OCI-LY1 (cell line): ENCODE measurements at regions not wholly inside any gene's neighbourhood (a gene's known extent, or its start where the extent isn't known, plus 50 kb on each side); places are given as distances from the start of the nearest gene placed in this dataset.

Experiments
- H2AFZ ChIP-seq: fragments of 200-600 bp; sonication (generic), shearing (Covaris generic); 2 replicates; pipeline ENCODE4 v1.6.0; 2014; ENCODE audit warnings: antibody characterized with exemption, mild to moderate bottlenecking, low read length
- H3F3A ChIP-seq: fragments of 200-600 bp; sonication (generic), shearing (Covaris generic); 2 replicates; pipeline ENCODE4 v1.6.0; 2014; ENCODE audit warnings: mild to moderate bottlenecking, antibody characterized with exemption, low read length, moderate library complexity; ENCODE audit not compliant: insufficient read depth
- H3K27ac ChIP-seq: fragments of 200-600 bp; sonication (generic); 2 replicates; pipeline ENCODE4 v1.5.1; 2014; ENCODE audit warnings: low read length, mixed run types, mild to moderate bottlenecking, low read depth; ENCODE audit not compliant: poor library complexity, severe bottlenecking
- H3K27me3 ChIP-seq: fragments of 200-600 bp; sonication (generic); 2 replicates; pipeline ENCODE4 v1.6.0; 2014; ENCODE audit warnings: antibody characterized with exemption, mild to moderate bottlenecking, low read length, moderate library complexity; ENCODE audit not compliant: insufficient read depth
- H3K36me3 ChIP-seq: fragments of 200-600 bp; sonication (generic); 2 replicates; pipeline ENCODE4 v1.6.1; 2014; ENCODE audit warnings: mild to moderate bottlenecking, antibody characterized with exemption, low read length, moderate library complexity, mixed read lengths; ENCODE audit not compliant: insufficient read depth
- H3K4me1 ChIP-seq: fragments of 200-600 bp; sonication (generic); 2 replicates; pipeline ENCODE4 v1.5.1; 2014; ENCODE audit warnings: mild to moderate bottlenecking, low read length, moderate library complexity; ENCODE audit not compliant: insufficient read depth, severe bottlenecking
- H3K4me2 ChIP-seq: fragments of 200-600 bp; sonication (generic), shearing (Covaris generic); 2 replicates; pipeline ENCODE4 v1.6.1; 2014; ENCODE audit warnings: low read length
- H3K4me3 ChIP-seq: fragments of 200-600 bp; sonication (generic); 2 replicates; pipeline ENCODE4 v1.5.1; 2014; ENCODE audit warnings: low read length, low read depth, mild to moderate bottlenecking, mixed read lengths; ENCODE audit not compliant: poor library complexity, severe bottlenecking
- H3K79me2 ChIP-seq: fragments of 200-600 bp; shearing (Covaris generic); 2 replicates; pipeline ENCODE4 v1.6.1; 2016; ENCODE audit warnings: mixed run types, low read length, mixed read lengths; ENCODE audit not compliant: insufficient read depth
- H3K9ac ChIP-seq: fragments of 200-600 bp; sonication (generic), shearing (Covaris generic); 2 replicates; pipeline ENCODE4 v1.6.1; 2014; ENCODE audit warnings: mild to moderate bottlenecking, low read length, mixed read lengths
- H3K9me2 ChIP-seq: fragments of 200-600 bp; sonication (generic), shearing (Covaris generic); 2 replicates; pipeline ENCODE4 v1.6.1; 2014; ENCODE audit warnings: low read depth, mild to moderate bottlenecking, low read length, mixed read lengths
- H3K9me3 ChIP-seq: fragments of 200-600 bp; shearing (Covaris generic); 2 replicates; pipeline ENCODE4 v1.6.1; 2014; ENCODE audit warnings: low read length, mixed read lengths
- H4K20me1 ChIP-seq: fragments of 200-600 bp; sonication (generic), shearing (Covaris generic); 2 replicates; pipeline ENCODE4 v1.6.0; 2016; ENCODE audit warnings: mild to moderate bottlenecking, low read length; ENCODE audit not compliant: insufficient read depth
- EZH2 ChIP-seq: fragments of 200-600 bp; sonication (generic), shearing (Covaris generic); IDR thresholded peaks from 2 replicates; pipeline ENCODE4 v1.8.0; 2017; ENCODE audit warnings: borderline replicate concordance, mixed run types, mild to moderate bottlenecking, antibody characterized with exemption, low read length, moderate library complexity, mixed read lengths
- TF ChIP-seq, protein P1 (sequence below): fragments of 200-600 bp; sonication (generic), shearing (Covaris generic); IDR thresholded peaks from 2 replicates; pipeline ENCODE4 v1.5.1; 2017; ENCODE audit warnings: mild to moderate bottlenecking, antibody characterized with exemption, low read length, moderate library complexity, mixed read lengths

GRCh38 chr14:97891515-97891914 is 1094.3 kb downstream of the VRK1 start:
- Histone ChIP-seq H3F3A (no peaks in the 10 kb centered on the region), H3K9me3 (no peaks in the 10 kb centered on the region), H3K27me3 (0 out of 2 replicates have a peak, but pooled peaks cover 3% of the 10 kb centered on the region), H3K4me2 (no peak overlapping the region), H3K36me3 (no peaks in the 10 kb centered on the region), H3K79me2 (no peaks in the 10 kb centered on the region), H3K27ac (no peak overlapping the region), H3K9me2 (no peaks in the 10 kb centered on the region), H3K9ac (no peak overlapping the region), H3K4me1 (no peaks in the 10 kb centered on the region), H4K20me1 (no peaks in the 10 kb centered on the region), H2AFZ (no peak overlapping the region), H3K4me3 (no peak overlapping the region)
- TF ChIP-seq EZH2: no peak
- TF ChIP-seq, protein P1, sequence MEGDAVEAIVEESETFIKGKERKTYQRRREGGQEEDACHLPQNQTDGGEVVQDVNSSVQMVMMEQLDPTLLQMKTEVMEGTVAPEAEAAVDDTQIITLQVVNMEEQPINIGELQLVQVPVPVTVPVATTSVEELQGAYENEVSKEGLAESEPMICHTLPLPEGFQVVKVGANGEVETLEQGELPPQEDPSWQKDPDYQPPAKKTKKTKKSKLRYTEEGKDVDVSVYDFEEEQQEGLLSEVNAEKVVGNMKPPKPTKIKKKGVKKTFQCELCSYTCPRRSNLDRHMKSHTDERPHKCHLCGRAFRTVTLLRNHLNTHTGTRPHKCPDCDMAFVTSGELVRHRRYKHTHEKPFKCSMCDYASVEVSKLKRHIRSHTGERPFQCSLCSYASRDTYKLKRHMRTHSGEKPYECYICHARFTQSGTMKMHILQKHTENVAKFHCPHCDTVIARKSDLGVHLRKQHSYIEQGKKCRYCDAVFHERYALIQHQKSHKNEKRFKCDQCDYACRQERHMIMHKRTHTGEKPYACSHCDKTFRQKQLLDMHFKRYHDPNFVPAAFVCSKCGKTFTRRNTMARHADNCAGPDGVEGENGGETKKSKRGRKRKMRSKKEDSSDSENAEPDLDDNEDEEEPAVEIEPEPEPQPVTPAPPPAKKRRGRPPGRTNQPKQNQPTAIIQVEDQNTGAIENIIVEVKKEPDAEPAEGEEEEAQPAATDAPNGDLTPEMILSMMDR: no peak

DNA sequence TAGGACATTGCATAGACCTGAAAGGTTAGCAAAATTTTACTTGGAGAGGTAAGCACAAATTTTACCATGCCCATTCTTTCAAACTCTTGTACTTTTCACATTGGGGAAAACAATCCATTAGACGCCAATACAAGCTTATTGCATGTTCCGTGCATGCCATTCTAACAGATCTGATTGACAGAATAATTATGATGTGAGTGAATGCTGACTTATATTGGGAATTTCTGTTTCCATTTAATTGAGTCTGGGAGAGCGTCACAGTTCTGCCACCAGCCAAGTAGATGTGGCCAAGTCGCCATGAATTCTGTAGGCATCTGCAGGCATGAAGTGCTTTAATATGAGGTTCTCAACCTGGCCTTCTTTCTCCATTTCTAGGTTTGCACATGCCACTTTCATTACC is 1097.4 kb downstream of the VRK1 start:
- H3K27ac ChIP-seq: no peak overlapping the region

DNA sequence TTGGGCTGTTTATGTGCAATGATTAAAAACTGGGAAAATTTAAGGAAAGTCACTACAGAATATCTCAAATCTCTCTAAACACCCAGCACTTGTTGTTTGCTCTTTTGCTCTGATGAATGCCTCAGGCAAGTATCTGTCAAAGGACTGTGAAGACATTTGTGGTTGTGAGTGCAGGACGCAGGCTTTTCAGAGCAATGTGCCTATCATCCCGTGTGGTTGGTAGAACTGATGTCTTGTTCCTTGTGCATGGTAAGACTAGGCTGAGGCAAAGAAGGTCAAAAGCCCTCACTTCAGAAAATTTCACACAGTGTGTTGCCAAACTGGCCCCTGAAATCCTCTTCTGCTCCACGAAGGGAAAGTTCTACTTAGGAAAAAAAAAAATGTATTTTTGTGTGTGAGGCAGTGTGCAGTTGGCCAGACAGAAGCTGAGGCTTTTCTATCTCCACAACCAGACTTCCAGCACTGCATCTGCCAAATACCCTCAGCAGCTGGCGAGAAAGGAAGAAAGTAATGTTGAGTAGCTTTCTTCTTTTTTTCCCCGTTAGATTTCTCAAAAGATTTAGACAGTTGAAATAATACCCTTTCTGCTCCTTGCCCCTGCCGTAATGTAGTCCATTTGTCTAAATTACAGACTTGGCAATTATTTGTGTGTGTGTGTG is 1103.1 kb downstream of the VRK1 start:
- Histone ChIP-seq H4K20me1 (no peaks in the 10 kb centered on the region), H3K4me1 (no peaks in the 10 kb centered on the region), H3K4me2 (no peak overlapping the region), H3F3A (no peaks in the 10 kb centered on the region), H3K9ac (no peak overlapping the region), H3K9me3 (no peaks in the 10 kb centered on the region), H3K27me3 (no peaks in the 10 kb centered on the region), H3K27ac (no peak overlapping the region), H2AFZ (no peak overlapping the region), H3K4me3 (no peak overlapping the region), H3K36me3 (no peaks in the 10 kb centered on the region), H3K79me2 (no peaks in the 10 kb centered on the region), H3K9me2 (no peaks in the 10 kb centered on the region)
- TF ChIP-seq, protein P1: no peak
- no peak for TF ChIP-seq EZH2

More for the DNA sequence above, 1097.4 kb downstream of the VRK1 start:
- no peaks in the 10 kb centered on the region for H3K79me2 ChIP-seq
- H3K27me3 ChIP-seq: no peaks in the 10 kb centered on the region
- no peaks in the 10 kb centered on the region for H3K9me2 ChIP-seq
- no peaks in the 10 kb centered on the region for H3K9me3 ChIP-seq
- no peaks in the 10 kb centered on the region for H4K20me1 ChIP-seq
- no peak overlapping the region for H3K9ac ChIP-seq
- no peak overlapping the region for H2AFZ ChIP-seq
- no peaks in the 10 kb centered on the region for H3F3A ChIP-seq
- H3K4me3 ChIP-seq: no peak overlapping the region
- TF ChIP-seq EZH2: no peak
- TF ChIP-seq, protein P1: no peak
- no peaks in the 10 kb centered on the region for H3K4me1 ChIP-seq
- no peak overlapping the region for H3K4me2 ChIP-seq
- H3K36me3 ChIP-seq: no peaks in the 10 kb centered on the region
